CD4-positive, alpha-beta T cell treated with Interleukin-17A for 1 hour (primary cell): ENCODE measurements at regions not wholly inside any gene's neighbourhood (a gene's known extent, or its start where the extent isn't known, plus 50 kb on each side); places are given as distances from the start of the nearest gene placed in this dataset.
A peak's percentile ranks its signal among the peaks of the same experiment; 100 is the strongest.
"Not testable (repeated sequence)": the region's sequence is repeated elsewhere in the genome, so short reads cannot be mapped to it uniquely, and the experiment has no call there.

Experiments
- DNase-seq: peaks from one replicate; pipeline ENCODE4 v3.0.0-alpha.2; 2020

DNA sequence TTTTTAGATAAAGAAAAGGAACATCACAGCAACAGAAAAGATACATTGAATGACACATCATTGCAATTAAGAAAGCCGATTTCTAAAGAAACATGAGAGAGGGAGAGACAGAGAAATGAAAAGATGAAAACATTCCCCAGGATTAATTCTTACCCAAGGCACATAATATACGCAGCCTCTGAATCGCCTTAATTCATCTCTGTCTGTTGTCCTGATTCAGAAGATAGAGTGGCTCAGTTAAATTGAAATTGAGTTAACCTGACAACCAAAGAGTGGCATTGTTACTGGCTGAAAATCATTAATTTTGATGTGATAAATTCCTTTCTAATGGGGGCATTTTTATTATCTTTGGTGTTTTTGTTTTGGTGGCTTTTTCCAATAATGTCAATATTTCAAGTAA is 701.9 kb downstream of the EDEM1 start:
- no peak for DNase-seq

GRCh38 chr3:5891711-5892110 is 704.2 kb downstream of the EDEM1 start:
- no peak for DNase-seq

GRCh38 chr3:5898106-5898505 is 710.6 kb downstream of the EDEM1 start:
- DNase-seq = no peak

DNA sequence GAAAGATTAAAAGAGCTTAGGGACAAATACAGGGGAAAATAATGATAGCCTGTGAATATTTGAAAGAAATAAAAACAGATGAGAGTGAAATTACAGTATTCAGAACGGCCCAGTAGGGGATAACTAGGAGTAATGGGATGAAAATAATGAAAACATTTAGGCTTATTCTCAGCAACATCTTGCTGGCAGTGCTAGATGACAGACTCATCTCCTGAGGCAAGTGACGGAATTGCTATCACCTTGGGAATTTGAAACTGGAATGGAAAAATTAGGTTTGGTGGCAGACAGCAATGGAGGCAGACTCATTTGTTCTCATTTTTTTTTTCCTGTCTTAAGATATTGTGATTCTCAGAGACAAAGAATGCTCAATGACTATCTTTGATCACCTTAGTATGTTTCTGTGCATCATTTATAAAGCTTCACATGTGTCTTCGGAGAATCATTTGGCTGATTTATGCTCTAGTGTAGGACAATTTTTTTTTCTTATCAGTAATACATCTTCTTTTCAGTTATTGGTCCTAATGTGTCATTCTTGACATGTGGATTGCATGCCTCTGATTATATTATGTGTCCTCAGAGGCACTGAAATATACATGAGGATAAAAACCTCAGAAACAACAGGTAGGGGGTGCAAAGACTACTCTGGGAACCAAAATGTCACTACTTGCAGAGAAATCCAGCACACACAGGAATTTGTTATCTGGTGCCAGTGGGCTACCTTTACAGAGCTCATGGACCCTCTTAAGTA is 711.7 kb downstream of the EDEM1 start:
- no peak for DNase-seq

- DNase-seq = no peak
These were observed 730.4 kb downstream of the EDEM1 start for GRCh38 chr3:5917932-5918331.

GRCh38 chr3:5918626-5919025 is 731.1 kb downstream of the EDEM1 start:
- DNase-seq = no peak

GRCh38 chr3:5929027-5929426 is 741.5 kb downstream of the EDEM1 start:
- DNase-seq = no peak

DNA sequence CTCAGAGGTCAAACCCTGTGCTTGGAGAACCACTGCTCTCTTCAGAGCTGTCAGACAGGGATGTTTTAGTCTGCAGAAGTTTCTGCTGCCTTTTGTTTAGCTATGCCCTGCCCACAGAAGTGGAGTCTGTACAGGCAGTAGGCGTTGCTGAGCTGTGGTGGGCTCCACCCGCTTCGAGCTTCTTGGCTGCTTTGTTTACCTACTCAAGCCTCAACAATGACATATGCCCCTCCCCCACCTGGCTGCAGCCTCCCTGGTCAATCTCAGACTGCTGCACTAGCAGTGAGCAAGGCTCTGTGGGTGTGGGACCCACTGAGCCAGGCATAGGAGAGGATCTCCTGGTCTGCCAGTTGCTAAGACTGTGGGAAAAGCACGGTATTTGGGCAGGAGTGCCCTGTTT is 756.6 kb downstream of the EDEM1 start:
- DNase-seq = not testable (repeated sequence)

GRCh38 chr3:5948084-5948483 is 760.6 kb downstream of the EDEM1 start:
- DNase-seq = no peak

DNA sequence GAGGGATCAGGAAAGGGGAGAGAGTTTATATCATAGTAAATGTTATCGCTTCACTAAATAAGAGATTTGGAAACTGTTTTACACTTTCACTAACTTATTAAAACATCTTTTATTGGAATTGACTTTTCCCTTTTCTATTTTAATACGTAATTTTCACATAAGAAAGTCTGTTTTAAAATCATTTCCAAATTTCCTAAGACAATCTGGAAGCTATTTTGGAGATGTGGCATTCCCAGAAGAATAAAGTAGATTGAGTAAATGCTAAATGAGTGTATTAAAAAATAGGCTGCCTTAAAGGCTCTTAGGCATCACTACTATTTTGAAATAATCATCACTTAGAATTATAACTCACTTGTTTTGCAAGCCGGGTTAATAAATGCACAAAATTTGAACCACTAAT is 763.5 kb downstream of the EDEM1 start:
- no peak for DNase-seq

DNA sequence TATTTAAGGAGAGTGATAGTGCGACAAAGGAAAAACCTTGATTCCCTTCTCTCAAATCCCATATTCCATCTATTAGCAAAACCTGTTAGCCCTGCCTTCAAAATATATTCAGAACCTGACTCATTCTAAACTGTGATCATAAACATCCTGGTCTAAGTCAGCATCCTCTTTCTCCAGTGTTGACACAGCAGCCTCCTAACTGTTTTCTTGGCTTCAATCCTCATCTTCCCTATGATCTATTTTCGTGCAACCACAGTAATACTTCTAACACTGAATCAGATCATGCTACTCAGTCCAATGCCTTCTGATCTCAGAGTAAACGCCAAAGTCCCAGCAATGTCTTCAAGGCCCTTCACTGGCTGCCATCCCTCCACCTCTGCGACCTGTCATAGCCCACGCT is 785.1 kb downstream of the EDEM1 start:
- DNase-seq = no peak

GRCh38 chr3:5974630-5975322 is 787.3 kb downstream of the EDEM1 start:
- peak; percentile 0 for DNase-seq

GRCh38 chr3:5977331-5977730 is 789.8 kb downstream of the EDEM1 start:
- DNase-seq = no peak

- no peak for DNase-seq
These were observed 793.0 kb downstream of the EDEM1 start for GRCh38 chr3:5980475-5980874.

GRCh38 chr3:5994651-5995050 is 807.1 kb downstream of the EDEM1 start:
- DNase-seq = no peak

DNA sequence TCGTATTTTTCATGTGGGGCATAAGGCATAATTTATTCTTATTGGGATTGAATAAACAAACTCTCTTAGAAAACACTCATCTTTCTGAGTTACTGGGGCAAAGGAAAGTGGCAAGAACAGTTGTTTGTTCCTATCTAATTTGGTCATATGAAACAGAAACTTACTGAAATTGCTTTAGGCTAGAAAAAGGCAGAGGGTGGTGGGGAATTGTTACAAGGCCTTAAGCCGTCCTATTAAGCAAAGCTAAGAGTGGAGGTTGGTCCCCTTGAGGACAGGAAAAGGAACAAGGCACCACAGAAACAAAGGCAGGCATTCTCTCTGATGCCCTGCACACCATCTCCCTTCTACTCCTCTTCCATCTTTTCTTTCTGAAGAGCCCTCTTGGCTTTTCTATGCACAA is 830.9 kb downstream of the EDEM1 start:
- DNase-seq = no peak

DNA sequence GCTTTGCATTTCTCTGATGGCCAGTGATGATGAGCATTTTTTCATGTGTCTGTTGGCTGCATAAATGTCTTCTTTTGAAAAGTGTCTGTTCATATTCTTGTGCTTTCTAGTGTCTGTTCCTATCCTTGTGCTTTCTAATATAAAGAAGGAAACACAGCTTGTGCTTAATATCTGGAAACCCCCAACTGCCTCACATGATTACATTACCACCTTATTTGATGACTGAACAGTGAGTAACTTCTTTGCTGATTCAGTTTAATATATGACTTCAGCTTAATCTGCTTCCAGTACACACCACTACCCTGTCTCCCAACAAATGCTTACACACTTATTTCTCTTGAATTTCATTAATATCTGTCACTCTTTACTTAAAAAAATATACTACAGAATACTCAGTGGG is 835.1 kb downstream of the EDEM1 start:
- DNase-seq = no peak

- DNase-seq = no peak
These were observed 835.9 kb upstream of the GRM7 start for GRCh38 chr3:6025032-6025431.

GRCh38 chr3:6030648-6031047 is 830.3 kb upstream of the GRM7 start:
- not testable (repeated sequence) for DNase-seq

GRCh38 chr3:6035626-6036025 is 825.3 kb upstream of the GRM7 start:
- no peak for DNase-seq

DNA sequence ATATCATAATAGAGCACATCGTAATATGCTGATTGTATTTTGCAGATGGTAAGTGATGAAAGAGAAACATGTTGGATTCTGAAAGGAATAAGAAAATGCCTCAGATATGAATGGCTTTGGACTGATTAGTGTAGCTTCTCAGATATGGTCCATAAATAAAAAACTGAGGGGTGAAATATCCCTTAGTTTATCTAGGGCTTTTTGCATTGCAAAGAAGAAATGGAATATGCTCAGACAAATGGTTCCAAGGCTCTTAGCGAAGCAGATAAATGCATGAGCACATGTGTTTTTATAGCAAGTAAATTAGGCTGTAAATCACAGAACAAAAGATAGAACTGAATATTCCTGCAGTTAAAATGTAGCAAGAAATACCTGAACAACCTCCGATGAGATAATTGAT is 820.9 kb upstream of the GRM7 start:
- no peak for DNase-seq

DNA sequence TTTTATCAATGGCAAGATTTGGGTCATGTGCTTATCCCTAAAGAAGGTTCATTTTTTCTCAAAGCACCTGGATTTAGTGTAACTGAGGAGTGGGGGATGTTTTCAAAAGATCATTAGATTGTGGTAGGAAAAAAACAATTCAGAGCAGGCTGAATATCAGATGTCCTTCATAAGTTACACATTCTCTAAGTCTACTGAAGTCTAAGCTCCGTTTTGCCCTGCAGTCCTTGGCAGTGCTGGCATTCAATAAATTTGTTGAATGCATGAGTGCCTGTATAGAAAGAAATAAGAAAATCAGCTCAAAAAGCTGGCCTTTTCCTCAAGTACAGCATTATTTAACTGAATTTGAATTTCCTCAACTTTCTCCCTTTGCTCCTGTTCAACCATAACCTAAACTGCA is 819.0 kb upstream of the GRM7 start:
- no peak for DNase-seq

DNA sequence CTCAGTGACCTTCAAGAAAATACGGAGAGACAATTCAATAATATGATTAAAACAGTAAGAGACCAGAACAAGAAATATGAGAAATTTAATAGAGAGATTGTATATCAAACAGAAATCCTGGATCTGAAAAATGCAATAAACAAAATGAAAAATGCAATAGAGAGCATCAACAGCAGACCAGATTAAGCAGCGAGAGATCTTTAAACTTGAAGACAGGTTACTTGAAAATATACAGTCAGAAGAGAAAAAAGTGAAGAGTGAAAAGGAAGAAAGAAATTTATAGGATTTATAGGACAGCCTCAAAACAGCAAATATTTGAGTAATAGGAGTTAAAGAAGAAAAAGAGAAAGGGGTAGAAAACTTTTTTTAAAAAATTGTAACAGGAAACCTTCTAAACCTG is 813.9 kb upstream of the GRM7 start:
- no peak for DNase-seq

DNA sequence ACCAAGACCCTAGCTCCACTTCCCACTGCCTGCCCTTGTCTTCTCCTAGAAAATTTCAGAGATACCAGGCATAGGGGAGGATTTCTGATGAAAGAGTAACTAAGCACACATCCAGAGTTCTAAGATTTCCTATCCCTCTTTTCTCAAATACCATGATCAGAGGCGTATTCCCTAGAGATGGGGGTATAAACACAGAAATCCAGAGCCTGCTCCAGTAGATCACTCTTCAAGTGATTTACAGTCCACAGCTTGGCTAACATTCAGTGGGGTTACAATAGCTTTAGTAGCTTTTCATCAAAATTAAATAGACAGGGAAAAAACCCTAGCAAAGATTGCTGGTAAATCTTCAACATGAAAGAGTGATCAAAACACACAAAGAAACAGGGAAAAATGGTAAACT is 800.7 kb upstream of the GRM7 start:
- no peak for DNase-seq
